GM23248 (cell line): ENCODE measurements at regions not wholly inside any gene's neighbourhood (a gene's known extent, or its start where the extent isn't known, plus 50 kb on each side); places are given as distances from the start of the nearest gene placed in this dataset.

ENCODE experiments used
- EZH2 ChIP-seq: fragments of 200-600 bp; sonication (generic); IDR thresholded peaks from 2 replicates; pipeline ENCODE4 v1.6.1; 2018; ENCODE audit warnings: antibody characterized with exemption, mild to moderate bottlenecking; ENCODE audit not compliant: insufficient read depth, poor library complexity, severe bottlenecking
- EZH2phosphoT487 ChIP-seq: fragments of 200-600 bp; sonication (generic); IDR thresholded peaks from 2 replicates; pipeline ENCODE4 v1.6.1; 2018; ENCODE audit warnings: antibody characterized with exemption, moderate library complexity, mild to moderate bottlenecking, low read depth; ENCODE audit not compliant: insufficient read depth

- TF ChIP-seq EZH2 (no peak), EZH2phosphoT487 (no peak)
Measured at GRCh38 chr20:22402550-22402949, 181.8 kb downstream of the FOXA2 start.
